Hematopoietic multipotent progenitor cell (in vitro differentiated cells): ENCODE measurements at regions not wholly inside any gene's neighbourhood (a gene's known extent, or its start where the extent isn't known, plus 50 kb on each side); places are given as distances from the start of the nearest gene placed in this dataset.
"Not testable (repeated sequence)": the region's sequence is repeated elsewhere in the genome, so short reads cannot be mapped to it uniquely, and the experiment has no call there.

ENCODE experiments used
- DNase-seq, 3 donors: peaks; one replicate each; pipeline ENCODE4 v3.0.0-alpha.2; 2011 to 2015; ENCODE audit warnings: low read depth in 2 of 3, low spot score in 2 of 3

DNA sequence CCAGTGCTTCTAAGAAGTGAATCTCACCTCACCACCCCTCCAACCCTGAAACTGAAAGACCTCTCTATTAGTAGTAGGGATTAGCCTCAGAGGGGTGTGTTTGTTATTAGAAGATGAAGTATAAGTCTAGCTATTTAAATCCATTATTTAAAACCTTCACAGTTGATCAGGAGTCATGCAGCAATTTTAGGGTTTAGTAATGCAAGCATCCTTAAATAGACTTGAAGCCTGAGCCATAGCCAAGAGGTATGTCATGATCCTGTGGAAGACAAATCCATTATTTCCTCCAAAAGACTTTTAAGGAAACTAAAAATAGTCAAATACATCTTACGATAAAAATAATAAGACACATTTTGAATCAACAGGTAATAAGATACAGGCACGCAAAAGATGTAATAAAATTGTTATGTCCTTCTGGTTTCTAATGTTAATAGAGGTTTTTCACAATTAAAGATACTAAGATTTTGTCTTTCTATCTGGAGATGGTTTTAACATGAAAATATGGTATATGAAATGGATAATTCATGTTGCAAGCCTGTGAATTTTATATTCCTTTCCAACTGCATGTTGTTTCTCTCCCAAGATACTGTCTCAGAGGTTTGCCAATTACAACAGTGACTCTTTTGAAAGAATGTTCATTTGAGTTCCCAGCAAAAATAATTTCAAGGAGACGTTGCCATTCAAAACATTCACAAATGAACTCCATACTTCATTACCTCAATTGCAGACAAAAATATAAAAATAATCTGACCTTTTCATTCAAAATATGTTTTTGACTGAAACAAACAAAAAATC, 68.0 kb downstream of the LUZP4 start:
- DNase-seq = no peak

DNA sequence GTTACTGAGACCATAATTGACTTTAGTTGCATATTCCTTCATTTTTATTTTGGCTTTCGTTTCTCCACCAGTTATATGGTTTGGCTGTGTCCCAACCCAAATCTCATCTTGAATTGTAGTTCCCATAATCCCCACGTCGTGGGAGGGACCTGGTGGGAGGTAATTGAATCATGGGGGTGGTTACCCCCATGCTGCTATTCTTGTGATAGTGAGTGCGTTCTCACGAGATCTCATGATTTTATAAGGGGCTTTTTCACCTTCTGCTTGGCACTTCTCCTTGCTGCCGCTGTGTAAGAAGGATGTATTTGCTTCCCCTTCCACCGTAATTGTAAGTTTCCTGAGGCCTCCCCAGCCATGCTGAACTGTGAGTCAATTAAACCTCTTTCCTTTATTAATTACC, 70.0 kb downstream of the LUZP4 start:
- DNase-seq = peak in 2 of 3 donors; percentile 9 to 21

DNA sequence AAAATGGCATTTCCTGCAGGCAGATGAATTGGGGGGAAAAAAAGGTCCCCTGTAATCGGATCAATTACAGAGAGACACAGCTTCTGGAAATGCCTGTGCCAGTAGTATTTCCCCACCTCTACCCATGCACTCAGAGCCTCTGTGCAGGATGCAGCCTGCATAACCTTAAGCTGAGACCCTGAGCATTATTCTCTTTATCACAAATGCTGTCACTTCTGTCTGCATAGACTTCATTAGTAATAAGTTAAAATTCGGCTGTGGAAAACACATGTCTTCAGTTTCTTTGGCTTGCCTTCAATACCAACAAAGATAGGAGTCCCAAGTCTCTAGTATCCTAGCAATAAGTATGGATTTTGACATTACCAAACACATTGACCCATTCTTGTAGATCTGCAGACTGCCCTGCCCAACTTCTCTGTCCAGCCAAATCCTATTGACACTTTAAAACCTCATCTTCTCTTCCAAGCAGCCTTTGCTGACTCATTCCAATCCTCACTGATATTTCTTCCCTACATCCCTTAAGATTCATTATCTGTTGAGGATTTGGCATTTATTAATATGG, 70.8 kb downstream of the LUZP4 start:
- DNase-seq = no peak

- peak in 2 of 3 donors; percentile 73 to 89 for DNase-seq
These were observed 73.0 kb downstream of the LUZP4 start for GRCh38 chrX:115362334-115363095.

DNA sequence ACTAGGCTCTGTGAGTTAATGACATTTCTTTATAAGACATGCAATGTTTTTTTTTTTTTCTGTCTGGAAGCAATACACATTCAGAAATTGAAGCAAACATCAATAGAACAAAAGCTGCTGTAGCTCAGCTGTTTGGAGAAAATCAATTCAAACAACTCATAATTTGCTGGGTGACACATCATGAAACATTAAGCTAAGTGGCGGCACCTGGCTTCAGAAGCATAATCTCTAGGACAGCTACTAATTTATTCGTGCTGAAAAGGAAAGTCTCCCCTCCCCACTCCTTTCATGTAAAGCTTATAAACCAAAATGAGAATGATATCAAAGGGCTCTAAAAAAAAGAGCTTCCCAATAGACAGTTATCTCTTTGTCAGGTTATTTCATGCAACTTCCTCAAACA, 73.9 kb downstream of the LUZP4 start:
- no peak for DNase-seq

DNA sequence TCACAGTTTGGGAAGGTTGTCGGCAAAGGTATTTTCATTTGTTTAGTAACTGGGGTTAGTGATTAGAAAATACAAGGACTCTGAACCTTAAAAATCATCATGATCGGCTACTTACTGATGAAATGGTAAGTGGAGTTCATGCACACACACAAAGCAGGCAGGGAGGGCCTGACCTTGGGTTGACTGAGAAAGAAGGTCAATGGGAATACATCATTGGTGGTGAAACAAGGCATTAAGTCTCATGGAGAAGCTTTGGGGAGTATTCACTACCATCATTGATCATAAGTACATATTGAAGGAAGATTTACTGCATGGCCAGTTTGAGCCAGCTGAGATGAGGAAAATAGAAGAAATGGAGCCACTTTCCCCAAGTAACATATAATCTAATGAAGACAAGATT, 74.4 kb downstream of the LUZP4 start:
- no peak for DNase-seq

DNA sequence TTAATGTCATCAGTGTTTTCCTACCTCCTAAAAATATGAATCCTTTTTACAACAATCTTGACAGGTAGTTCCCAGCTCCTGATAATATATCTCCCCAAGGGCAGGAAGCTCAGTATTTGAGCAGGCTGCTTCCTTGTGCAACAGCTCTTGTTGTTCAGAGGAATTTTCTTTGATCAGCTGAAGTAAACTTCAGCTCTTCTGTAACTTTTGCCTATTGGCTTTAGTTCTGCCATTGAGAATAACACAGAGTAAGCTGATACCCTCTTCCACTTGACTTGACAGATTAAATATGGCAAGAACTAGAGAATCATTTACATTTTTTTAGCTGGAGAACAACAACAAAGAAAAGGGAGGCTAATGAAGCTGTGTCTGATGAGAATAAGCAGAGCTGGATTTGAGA, 75.2 kb downstream of the LUZP4 start:
- no peak for DNase-seq

DNA sequence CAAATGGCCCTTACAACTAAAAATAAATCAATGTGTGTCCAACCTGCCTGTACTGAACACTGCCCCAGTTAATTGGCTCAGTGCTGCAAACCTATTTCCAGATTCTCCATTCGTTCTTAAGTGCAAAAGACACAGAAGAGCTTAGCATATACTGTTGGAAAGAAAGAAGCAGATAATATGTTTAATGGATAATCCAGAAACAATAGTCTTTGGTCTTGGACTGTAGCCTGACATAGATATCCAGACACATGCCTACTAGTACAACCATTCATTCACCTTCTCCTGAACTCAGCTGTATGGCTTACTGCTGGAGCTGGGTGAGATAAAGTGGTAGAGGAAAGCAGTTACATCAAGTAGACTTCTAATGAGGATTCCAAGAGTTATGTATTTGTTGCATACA, 77.0 kb downstream of the LUZP4 start:
- no peak for DNase-seq

DNA sequence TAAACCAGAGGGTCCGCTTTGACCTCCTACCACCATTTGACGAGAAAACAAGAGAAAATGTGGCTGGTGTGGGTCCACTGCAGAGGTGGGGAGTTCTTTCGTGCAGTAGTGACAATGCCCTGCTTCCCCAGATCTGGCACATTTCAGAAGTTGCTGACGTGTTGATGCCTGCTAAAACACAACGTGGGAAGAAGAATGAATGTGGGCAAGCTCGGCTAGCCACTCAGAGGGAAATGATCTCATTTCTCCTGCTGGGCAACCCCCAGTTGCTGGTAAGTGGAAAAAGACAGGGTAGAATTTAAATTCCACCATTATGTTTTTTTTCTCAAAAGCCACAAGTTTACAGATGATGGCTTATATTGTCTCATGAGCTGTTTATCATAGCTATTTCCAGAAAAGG, 77.9 kb downstream of the LUZP4 start:
- no peak for DNase-seq

DNA sequence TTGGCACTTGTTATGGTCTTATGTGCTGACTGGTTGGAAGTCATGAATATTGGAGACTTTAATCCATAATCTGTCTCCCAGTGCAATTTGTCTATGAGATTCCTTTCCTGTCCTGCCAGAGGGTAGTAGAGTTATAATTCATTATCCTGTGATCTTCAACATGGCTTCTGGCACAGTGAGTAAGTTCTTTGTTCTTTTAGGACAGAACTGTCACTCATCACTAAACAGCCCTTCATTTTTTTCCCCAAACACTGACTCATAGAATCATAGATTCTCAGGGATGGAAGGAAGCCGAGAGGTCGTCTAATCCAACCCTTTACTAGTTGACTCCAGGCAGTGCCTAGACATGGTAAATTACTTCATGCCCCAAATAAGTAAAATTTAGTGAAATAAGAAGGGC, 78.4 kb downstream of the LUZP4 start:
- no peak for DNase-seq

DNA sequence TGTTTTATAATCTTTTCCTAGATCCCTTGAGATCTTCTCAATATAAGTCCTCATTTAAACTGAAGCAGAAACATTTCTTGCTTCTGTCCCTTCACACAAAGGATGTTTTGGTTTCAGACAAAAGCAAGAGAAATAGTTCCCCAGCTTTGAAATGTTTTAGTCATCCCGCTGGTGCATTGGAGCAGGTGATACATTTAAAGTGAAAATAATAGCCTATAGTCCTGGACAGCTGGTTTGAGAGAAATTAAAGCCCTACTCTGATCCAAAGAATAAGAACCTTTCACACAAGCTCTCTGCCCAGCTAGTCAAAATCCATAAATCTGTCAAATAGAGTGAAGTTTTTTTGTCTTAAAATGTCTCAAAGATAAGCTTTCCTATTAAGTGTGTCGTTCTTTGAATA, 79.4 kb downstream of the LUZP4 start:
- DNase-seq = no peak

DNA sequence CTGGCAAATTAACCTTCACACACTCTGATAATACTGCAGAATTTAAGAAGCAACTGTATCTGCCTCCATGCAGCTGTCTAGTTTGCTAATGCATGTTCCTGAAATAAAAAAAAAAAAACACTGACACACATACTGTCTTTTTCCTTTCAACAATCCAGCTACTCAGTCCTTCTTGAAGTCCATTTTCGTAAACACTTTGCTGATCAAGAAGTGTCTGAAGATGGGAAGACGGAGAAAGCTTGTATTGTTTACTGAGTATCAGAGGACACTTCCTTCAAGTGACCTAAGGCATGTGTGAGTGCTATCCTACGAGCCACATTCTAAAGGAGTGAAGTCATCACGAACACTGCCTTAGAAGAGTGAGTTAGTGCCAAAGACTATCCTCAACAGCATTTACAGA, 82.6 kb downstream of the LUZP4 start:
- no peak for DNase-seq

DNA sequence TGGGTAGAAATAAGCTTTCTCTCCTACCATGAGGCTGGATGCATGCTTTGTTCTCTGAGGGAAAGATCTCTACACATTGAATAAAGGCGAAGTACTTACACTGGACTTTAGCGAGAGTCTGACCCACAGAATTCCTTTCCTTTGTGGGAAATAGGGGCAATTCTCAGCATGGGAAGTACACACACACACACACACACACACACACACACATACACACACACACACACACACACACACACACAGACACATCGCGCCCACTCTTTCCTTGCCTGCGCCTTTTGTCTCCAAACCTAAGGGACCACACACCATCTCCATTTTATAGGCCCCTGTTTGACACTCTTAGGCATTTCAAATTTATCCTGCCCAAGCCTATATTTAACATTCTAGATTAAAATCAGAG, 83.8 kb downstream of the LUZP4 start:
- DNase-seq = no peak

DNA sequence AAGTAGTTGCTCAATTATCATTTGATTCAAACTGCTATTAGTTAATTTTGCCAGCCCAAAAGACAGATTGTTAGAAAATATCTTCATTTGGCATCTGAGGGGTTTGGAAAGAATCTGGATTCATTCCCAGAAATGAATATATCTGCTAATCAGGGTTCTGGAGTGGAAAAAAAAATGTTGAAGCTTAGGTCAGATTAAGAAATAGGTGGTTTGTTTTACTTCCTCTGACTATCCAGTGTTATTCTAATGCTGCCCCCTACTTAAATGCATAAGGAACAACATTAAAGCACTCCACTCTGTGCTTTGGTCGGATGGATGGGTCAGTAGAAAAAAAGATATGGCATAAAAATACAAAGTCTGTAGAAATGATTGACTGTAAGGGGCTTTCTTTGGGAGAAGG, 89.0 kb downstream of the LUZP4 start:
- peak in 2 of 3 donors; percentile 4 to 14 for DNase-seq

DNA sequence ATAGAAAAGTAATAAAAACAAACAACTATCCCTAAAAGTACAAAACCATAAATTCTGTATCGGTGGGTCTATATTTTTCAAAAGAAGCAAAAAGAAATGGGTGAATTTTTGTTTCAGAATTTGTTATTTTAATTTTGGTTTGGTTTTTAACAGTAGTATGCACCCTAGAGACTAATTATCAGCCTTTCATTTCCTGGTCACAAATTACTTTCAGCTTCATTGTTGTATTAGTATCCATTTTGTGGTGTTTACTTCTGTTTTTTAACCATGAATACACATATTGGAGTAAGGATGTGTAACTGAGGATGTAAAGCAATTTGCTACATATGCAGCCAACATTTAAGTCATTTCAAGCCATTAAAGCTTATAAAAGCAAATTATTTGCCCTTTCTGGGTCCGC, 97.8 kb downstream of the LUZP4 start:
- no peak for DNase-seq

DNA sequence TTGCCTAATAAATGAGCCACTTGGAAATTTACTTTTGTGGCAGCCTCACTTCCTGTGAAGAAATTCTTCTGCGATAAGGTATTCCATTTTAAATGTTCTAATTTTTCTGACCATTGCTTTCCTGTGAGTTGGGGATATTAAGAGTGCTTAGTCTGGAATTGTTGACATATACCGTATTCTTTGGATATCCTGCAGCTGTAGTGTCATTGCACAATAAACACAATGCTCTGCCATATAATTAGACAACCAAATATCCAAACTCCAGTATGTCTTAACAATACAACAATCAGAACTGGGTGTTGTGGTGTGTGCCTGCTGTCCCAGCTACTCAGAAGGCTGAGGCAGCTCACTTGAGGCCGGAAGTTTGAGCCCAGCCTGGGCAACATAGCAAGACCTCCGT, 99.4 kb downstream of the LUZP4 start:
- DNase-seq = no peak

DNA sequence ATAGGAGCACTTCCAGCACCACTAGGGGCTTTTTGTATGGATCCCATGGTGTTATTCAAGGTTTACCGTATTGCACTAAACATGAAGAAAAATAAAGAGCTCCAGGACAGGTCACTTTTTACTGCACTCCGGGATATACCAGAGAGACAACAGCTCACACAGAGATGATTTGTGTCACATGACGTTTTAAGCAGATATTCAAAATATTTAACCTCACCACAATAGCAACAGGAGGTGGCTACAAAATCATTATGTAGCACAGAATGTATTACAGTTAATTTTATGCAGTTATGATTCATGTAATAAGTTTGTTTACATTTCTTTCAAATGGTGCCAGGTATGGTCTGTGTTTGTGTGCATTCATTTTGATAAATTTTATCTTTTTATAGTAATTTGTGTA, 100.6 kb downstream of the LUZP4 start:
- DNase-seq = no peak

DNA sequence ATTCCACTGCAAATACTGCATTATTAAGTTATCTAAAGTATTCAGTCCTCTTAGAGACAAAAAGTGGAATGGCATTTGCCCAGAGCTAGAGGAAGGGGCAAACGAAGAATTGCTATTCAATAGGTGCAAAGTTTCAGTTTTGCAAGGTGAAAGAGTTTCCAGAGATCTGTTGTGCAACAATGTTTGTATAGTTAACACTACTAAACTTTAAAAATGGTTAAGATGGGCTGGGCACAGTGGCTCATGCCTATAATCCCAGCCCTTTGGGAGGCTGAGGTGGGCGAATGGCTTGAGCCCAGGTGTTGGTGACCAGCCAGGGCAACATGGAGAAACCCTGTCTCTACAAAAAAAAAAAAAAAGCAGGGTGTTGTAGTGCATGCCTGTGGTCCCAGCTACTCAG, 102.5 kb downstream of the LUZP4 start:
- DNase-seq = no peak

DNA sequence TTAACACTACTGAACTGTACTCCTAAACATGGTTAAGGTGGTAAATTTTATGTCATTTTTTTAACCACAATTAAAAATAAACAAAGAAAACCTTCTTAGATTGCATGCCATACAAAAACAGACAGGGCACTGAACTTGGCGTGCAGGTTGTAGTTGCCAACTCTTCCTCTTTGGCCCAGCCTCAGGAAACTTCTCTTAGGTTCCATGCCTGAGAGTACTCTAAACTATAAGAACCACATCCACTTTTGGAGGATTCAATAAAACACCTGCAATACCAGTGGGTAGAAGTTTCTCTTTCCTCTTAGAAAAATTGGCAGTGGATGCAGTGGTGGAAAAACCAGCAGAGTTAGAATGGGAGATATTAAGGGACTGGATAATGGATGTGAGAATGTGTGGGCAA, 103.4 kb downstream of the LUZP4 start:
- DNase-seq = no peak

DNA sequence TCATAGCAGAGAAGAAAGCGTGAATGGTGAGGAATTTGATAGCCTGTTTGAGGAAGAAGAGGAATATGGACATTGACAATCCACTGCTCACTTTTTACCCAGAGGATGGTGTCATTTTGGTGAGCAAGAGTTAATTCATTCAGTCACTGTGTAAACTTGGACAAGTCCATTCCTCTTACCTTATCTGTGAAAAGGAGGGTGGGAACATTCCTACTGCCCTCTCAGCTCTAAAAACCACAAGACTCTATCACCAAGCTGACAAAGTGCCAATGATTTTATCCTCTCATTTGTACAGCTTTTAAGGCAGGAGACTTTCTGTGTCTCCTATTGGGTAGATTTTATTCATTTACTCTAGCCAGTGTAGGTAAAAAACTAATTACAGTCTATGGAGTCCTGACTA, 103.8 kb downstream of the LUZP4 start:
- no peak for DNase-seq

DNA sequence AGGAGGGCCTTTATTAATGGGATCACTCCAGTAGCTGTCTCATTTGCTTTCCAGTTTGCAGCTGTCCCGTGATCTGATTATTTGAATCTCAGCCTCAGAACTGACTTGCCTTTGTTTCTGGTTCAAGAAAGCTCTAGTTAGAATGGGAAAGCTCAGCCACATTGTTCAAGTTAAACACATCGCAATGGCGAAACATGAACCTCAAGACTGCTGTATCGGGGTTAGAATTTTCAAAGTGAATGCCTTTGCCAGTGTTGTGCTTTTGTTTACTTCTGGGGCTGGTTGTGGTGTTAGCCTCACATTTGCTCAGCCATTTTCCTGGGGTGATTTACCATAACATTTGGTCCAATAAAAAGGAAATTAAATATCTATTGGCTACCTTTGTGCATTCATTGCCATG, 105.3 kb downstream of the LUZP4 start:
- not testable (repeated sequence) for DNase-seq

- DNase-seq = no peak
These were observed 109.8 kb downstream of the LUZP4 start for GRCh38 chrX:115399306-115399705.
